Endodermal cell (in vitro differentiated cells): ENCODE measurements at regions not wholly inside any gene's neighbourhood (a gene's known extent, or its start where the extent isn't known, plus 50 kb on each side); places are given as distances from the start of the nearest gene placed in this dataset.

Experiments used
- DNase-seq: peaks from one replicate; pipeline ENCODE4 v3.0.0-alpha.2; 2017
- H3K27ac ChIP-seq: 2 replicates; pipeline ENCODE4 v1.5.1; 2013; ENCODE audit warnings: mild to moderate bottlenecking, low read depth, low read length, moderate library complexity
- H3K27me3 ChIP-seq: 2 replicates; pipeline ENCODE4 v1.6.1; 2013; ENCODE audit warnings: mild to moderate bottlenecking, low read length, moderate library complexity; ENCODE audit not compliant: insufficient read depth, control insufficient read depth, poor library complexity, severe bottlenecking
- H3K36me3 ChIP-seq: 2 replicates; pipeline ENCODE4 v1.7.0; 2013; ENCODE audit warnings: mild to moderate bottlenecking, low read length, moderate library complexity; ENCODE audit not compliant: control insufficient read depth, insufficient read depth
- H3K4me1 ChIP-seq: one replicate; pipeline ENCODE4 v1.7.0; 2013; ENCODE audit warnings: low read length; ENCODE audit not compliant: control insufficient read depth, insufficient read depth
- H3K4me3 ChIP-seq: 2 replicates; pipeline ENCODE4 v1.5.1; 2013; ENCODE audit warnings: mild to moderate bottlenecking, low read length, moderate library complexity
- H3K9ac ChIP-seq: 2 replicates; pipeline ENCODE4 v1.6.1; 2013; ENCODE audit warnings: mild to moderate bottlenecking, low read length, moderate library complexity; ENCODE audit not compliant: poor library complexity, severe bottlenecking; ENCODE audit errors: extremely low read depth
- H3K9me3 ChIP-seq: 2 replicates; pipeline ENCODE4 v1.6.1; 2013; ENCODE audit warnings: mild to moderate bottlenecking, low read length, moderate library complexity; ENCODE audit not compliant: control insufficient read depth
- H3K27ac Mint-ChIP-seq: 2 replicates; pipeline ENCODE4 v1.8.0; 2020; ENCODE audit warnings: mixed read lengths
- H3K27me3 Mint-ChIP-seq: 2 replicates; pipeline ENCODE4 v1.8.0; 2021; ENCODE audit warnings: mild to moderate bottlenecking, mixed read lengths; ENCODE audit not compliant: insufficient read depth
- H3K36me3 Mint-ChIP-seq: 2 replicates; pipeline ENCODE4 v1.8.0; 2020; ENCODE audit warnings: low read depth, mixed read lengths
- H3K4me1 Mint-ChIP-seq: 2 replicates; pipeline ENCODE4 v1.8.0; 2020; ENCODE audit warnings: mixed read lengths
- H3K4me3 Mint-ChIP-seq: 2 replicates; pipeline ENCODE4 v1.8.0; 2020; ENCODE audit warnings: mild to moderate bottlenecking, moderate library complexity, mixed read lengths
- H3K9me3 Mint-ChIP-seq: 2 replicates; pipeline ENCODE4 v1.8.0; 2020; ENCODE audit warnings: mild to moderate bottlenecking, mixed read lengths
- WGBS, 2 experiments: methylation state at CpG; one replicate each; pipeline versions ENCODE4 v1.1.5 to v1.1.7; 2013; ENCODE audit warnings: missing lambda C conversion rate in 2 of 2, mixed read lengths in 1 of 2; ENCODE audit not compliant: insufficient coverage in 1 of 2, insufficient read length in 1 of 2; 5-methylcytosine and 5-hydroxymethylcytosine counted together
- TF ChIP-seq, protein P1 (sequence below): fragments of 200-600 bp; sonication (generic); conservative IDR thresholded peaks from 2 replicates; pipeline ENCODE4 v1.5.0; 2021; ENCODE audit warnings: antibody characterized with exemption, mild to moderate bottlenecking

DNA sequence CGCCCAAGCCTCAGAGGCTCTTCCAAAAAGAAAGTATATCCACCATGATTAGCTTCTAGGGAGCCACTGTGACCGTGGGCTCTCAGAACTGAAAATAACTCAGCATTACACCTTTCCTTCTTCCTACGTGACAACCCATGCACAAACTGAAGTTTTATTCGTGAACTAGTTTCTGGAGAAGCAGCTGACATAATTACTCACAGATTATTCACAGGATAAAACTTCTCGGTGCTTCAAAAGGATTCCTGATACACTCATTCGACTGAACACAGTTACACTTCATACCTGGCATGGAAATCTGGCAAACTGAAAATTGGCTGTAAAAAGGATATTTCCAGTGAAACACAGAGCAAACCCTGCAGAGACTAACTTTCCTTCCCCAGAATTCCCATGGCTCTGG, 139.2 kb upstream of the PTER start:
- 74 to 90% methylated on average over 4 to 6 of the region's 6 CpGs for WGBS, 2 experiments

DNA sequence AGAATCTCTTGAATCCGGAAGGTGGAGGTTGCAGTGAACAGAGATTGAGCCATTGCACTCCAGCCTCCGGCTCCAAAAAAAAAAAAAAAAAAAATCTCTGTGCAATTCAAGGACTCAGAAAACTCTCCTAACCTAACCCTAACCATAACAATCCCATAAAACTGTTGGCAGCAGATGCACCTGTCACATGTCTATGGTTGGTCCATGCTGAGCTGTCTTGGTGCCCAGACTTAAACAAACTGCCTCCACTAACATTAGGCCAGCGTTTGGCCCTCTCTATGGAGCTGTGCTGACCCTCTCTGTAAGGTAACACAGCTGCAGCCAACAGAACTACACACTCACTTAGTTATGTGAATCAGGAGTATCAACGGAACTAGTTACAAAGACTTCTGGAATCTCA, 132.5 kb upstream of the PTER start:
- H3K4me3 ChIP-seq = no peak overlapping the region
- TF ChIP-seq, protein P1, sequence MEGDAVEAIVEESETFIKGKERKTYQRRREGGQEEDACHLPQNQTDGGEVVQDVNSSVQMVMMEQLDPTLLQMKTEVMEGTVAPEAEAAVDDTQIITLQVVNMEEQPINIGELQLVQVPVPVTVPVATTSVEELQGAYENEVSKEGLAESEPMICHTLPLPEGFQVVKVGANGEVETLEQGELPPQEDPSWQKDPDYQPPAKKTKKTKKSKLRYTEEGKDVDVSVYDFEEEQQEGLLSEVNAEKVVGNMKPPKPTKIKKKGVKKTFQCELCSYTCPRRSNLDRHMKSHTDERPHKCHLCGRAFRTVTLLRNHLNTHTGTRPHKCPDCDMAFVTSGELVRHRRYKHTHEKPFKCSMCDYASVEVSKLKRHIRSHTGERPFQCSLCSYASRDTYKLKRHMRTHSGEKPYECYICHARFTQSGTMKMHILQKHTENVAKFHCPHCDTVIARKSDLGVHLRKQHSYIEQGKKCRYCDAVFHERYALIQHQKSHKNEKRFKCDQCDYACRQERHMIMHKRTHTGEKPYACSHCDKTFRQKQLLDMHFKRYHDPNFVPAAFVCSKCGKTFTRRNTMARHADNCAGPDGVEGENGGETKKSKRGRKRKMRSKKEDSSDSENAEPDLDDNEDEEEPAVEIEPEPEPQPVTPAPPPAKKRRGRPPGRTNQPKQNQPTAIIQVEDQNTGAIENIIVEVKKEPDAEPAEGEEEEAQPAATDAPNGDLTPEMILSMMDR = no peak
- WGBS, 2 experiments = 92% methylated on average over 4 of the region's 4 CpGs; no CpG with 5 or more reads in 1 of the 2 experiments

More for the DNA sequence above, 139.2 kb upstream of the PTER start:
- Histone ChIP-seq H3K27me3 (no peaks in the 10 kb centered on the region), H3K4me3 (no peak overlapping the region), H3K9ac (no peak overlapping the region), H3K4me1 (no peaks in the 10 kb centered on the region), H3K9me3 (no peaks in the 10 kb centered on the region), H3K36me3 (no peaks in the 10 kb centered on the region), H3K27ac (no peak overlapping the region)
- Mint-ChIP-seq H3K27ac (no peak overlapping the region), H3K4me3 (no peak overlapping the region), H3K36me3 (no peaks in the 10 kb centered on the region), H3K4me1 (no peaks in the 10 kb centered on the region), H3K27me3 (no peaks in the 10 kb centered on the region), H3K9me3 (no peaks in the 10 kb centered on the region)
- TF ChIP-seq, protein P1 = no peak
- DNase-seq = no peak

DNA sequence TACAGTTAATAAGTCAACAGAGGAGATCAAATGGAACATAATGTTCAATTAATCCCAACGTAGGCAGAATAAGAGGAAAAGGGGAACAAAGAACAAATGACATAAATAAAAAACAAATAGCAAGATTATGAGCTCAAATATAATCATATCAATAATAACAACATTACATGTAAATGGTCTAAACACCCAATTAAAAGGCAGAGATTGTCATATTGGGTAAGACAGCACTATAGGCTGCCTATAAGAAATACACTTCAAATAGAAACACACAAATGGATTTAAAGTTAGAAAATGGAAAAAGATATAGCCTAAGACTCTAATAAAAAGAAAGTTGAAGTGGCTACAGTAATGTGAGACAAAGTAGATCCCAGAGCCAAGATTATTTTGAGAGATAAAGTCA, 126.4 kb upstream of the PTER start:
- H3K36me3 ChIP-seq = no peaks in the 10 kb centered on the region
- H3K4me1 ChIP-seq = no peaks in the 10 kb centered on the region
- H3K9me3 ChIP-seq = peaks cover 12% of the 10 kb centered on the region
- Mint-ChIP-seq H3K4me3 (no peak overlapping the region), H3K9me3 (peaks cover 16% of the 10 kb centered on the region), H3K4me1 (no peaks in the 10 kb centered on the region), H3K36me3 (no peaks in the 10 kb centered on the region), H3K27ac (no peak overlapping the region), H3K27me3 (no peaks in the 10 kb centered on the region)
- 100% methylated on average over 1 of the region's 1 CpG for WGBS, 2 experiments
- TF ChIP-seq, protein P1 = no peak
- DNase-seq = no peak
- no peak overlapping the region for H3K4me3 ChIP-seq
- no peak overlapping the region for H3K9ac ChIP-seq
- no peak overlapping the region for H3K27ac ChIP-seq
- H3K27me3 ChIP-seq = no peaks in the 10 kb centered on the region

More for the DNA sequence above, 132.5 kb upstream of the PTER start:
- no peaks in the 10 kb centered on the region for H3K27me3 Mint-ChIP-seq
- Histone ChIP-seq H3K9me3 (no peaks in the 10 kb centered on the region), H3K36me3 (no peaks in the 10 kb centered on the region), H3K27ac (no peak overlapping the region), H3K27me3 (no peaks in the 10 kb centered on the region), H3K4me1 (no peaks in the 10 kb centered on the region), H3K9ac (no peak overlapping the region)
- no peak overlapping the region for H3K27ac Mint-ChIP-seq
- no peak for DNase-seq
- no peaks in the 10 kb centered on the region for H3K4me1 Mint-ChIP-seq
- H3K36me3 Mint-ChIP-seq = no peaks in the 10 kb centered on the region
- H3K4me3 Mint-ChIP-seq = no peak overlapping the region
- H3K9me3 Mint-ChIP-seq = peaks cover 6% of the 10 kb centered on the region
